COLO668 (cell line): ENCODE measurements at regions not wholly inside any gene's neighbourhood (a gene's known extent, or its start where the extent isn't known, plus 50 kb on each side); places are given as distances from the start of the nearest gene placed in this dataset.
A peak's percentile ranks its signal among the peaks of the same experiment; 100 is the strongest.

ENCODE experiments used
- DNase-seq: peaks from one replicate; lab custom pipeline; 2025; ENCODE audit not compliant: unreplicated experiment; lab: John Stamatoyannopoulos, UW

DNA sequence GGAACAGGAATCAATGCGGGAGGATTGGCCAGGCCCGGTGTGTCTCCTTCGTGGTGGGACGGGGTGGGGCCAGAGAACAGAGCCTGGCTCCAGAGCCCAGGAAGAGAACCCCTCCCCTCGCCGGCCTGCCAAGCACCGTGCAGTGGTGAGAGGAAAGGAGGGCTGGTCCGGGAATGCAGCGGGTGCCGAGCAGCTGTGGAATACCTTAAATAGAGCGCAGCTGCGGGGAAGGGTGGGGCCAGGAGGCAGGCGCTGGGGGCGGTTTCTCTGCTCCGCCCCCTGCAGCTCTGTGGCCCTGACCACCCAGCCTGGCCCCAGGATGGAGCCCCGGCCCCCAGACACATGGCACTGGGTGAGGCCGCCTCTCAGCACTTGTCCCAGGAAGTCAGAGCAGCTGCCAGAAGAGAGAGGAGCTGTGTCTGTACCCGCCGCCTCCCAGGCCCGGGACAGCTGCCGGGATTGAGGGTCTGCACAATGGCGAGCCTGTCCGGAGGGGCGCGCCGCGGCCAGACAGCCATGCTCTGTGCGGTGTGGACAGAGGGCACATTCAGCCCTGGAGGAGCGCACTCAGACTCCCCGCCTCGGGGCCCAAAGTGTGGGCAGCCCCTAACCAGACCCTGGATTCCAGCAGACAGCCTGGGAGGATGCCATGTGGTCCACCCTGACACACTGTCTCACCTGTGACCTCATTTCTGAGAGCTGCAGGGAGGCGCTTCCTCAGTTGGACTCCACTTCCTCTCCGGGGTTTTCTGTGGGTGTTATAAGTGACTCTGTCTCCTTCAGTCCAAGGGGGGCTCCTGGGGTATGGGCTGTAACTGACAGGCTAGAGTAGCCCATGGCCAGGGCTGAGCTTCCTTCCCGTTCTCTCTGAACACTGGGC is 268.8 kb downstream of the SEC14L1 start:
- no peak for DNase-seq

DNA sequence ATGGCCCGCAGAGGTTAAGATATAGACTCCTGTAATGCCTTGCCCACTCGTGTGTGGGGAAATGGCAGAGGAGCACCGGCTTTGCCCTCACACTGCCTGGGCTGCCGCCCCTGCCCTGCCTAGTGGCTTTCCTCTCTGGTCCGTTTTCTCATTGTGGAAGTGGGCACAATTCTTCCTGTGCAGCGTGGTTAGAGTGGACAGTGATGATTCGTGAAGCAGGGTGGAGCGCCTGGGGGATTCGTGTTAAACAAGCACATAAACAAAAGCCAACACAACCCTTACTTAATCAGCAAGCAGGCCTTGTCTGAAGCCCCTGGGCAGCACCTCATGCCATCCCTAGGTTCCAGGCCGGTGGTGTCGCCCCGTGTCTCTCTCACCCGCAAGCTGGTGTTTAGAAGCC is 269.7 kb downstream of the SEC14L1 start:
- no peak for DNase-seq

DNA sequence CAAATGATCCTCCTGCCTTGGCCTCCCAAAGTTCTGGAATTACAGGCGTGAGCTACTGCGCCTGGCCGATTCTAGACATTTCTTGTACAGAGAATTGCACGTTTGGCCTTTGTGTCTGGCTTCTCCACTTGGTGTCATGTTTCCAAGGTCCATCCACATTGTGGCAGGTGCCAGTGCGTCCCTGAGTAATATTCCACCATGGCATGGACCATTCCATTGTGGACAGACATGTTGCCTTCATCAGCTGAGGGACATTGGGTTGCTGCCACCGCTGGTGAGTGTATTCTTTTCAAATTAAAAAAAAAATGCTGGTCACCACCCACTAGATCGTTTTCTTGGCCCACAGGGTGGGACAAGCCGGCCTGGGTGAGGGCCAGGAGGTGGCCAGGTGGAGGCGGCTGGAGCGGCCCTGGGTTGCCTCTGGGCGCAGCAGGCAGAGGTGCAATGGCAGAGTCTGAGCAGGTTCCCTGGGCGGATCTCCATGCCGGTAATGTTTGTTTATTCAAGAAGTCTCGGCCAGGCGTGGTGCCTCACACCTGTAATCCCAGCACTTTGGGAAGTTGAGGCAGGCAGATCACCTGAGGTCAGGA is 274.1 kb downstream of the SEC14L1 start:
- DNase-seq, result no peak

DNA sequence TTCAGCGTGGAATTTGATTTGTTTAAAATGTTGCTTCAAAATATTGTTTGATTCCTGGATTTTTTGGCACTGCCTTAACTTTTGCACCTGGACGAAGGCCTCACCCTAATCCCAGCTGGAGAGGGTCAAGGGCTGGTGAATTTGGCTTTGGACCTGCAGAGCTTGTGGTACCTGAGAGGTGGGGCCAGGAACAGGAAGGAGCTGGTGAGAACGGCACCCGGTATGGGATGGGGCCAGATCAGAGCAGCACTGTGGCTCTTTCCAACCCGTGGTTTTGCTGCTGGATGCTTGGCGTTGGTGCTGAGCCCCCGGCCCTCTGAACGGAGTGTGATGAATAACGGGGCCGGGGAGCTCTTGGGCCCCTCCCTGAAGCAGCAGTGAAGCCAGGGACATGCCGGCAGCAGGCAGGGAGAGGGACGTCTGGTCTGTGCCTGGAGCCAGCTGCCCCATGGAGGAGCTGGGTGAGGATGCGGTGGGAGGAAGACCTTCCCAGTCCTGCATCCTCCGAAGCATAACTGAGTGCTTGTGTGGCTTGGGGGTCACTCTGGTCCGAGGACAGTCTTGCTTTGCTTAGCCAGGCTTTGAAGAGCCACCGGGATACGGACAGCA is 275.4 kb downstream of the SEC14L1 start:
- DNase-seq, result no peak

DNA sequence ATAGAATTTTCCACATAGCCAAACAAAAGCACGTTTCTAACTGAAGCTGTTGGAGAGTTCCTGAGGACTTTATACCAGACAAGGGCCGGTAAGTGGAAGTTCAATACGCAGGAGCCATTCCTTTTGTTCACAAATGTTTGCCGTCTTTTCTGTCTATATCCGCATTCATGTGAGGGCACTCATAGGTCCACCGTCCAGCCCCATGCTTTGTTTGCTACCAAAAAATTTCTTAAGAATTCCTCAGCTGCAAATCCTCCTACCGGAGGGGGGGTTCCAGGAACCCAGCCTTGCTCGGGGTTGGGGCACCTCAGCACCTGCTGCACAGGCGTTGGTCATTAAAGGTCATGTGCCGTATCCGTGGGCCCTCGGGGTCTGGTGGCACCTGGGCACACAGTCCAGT is 276.8 kb downstream of the SEC14L1 start:
- DNase-seq, result peak; percentile 5

DNA sequence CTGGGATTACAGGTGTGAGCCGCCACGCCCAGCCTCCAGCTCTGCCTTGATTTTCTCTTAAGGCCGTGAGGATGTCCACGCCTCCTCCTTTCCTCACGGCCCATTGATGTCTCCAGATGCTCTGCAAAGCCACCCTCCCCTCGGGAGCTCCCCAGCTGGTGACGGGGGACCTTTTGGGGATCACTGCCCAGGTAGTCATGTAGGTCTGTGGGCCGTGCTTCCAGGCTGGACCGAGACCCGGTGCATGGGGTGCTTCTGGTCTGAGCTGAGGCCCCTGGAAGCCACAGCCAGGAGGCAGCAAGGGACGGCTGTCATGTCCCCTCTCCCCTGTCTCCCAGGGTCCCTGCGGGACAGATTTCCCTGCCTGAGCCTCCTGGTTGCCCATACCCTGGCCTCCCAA is 277.8 kb downstream of the SEC14L1 start:
- DNase-seq, result no peak

DNA sequence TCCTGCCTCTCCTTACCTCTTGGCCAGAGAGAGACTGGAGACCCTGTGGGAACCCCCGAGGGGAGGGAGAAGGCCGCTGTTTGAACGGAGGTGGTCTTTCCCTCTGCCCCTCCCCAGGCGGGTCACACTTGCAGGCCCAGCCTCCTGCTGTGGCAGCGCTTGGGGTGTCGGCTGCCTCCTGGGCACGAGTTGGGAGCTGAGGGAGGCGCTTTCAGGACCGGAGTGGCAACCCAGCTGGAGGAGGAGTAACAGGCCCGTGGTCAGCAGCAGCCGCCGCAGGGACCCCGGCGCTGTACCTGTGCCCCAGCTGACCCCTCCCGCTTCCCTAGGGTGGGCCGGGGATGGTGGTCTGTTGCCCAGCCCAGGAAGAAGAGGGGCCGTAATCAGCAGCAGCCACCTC is 278.3 kb downstream of the SEC14L1 start:
- peak; percentile 2 for DNase-seq

DNA sequence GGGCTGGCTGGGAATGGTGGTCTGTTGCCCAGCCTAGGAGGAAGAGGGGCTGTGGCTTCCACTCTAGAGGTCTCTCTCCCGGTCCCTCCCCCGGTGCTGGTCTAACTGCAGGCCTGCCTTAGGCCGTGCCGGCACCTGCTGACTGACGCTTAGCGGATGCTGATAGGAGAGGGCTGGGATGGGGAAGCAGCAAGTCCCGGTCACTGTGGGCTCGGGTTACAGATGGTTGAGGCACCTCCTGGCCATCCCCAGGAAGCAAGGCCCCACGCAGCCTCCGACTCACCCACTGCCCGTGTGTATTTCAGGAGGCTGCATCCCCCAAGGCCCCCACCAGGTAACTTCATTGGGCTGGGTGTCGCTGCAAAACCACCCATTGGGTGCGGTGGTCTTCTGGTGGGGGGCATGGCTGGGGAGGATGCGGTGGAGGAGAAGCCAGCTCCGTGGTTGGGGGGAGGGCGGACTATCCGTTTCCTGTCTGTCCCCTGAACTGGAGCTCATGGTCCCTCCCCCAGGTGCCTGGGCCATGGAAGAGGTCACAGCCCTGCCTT is 278.9 kb downstream of the SEC14L1 start:
- peak; percentile 75 for DNase-seq

DNA sequence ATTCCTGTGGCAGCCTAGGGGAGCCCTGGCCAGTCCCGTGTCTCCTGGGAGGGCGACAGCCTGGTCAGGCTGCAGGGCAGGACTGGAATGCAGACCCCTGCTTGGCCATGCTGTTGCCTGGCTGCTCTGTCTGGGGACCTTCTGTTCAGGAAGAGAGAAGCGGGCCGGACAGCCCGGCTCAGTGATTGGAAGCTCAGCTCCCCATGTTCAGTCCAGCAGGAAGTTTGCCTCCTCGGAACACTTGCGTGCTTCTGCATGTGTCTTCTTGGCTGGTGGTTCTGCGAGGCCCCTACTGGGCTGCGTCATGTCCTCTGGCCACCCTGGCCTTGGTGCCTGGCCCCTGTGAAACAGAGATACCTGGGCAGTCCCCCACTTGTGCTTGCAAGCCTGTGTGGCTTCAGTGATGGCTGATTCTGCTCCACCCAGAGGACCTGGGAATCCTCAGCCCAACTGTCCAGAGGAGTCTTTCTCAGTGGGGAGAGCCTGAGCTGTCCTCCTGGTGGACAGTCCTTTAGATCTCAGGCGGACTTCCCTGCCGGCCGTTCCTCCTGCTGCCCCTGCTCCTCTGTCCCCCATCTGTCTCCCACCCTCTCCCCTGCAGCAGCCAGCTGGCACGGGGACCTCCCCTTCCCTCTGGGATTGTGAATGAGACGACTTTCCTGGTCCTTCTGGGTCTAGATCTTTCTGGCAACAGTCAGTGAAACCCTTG is 279.5 kb downstream of the SEC14L1 start:
- no peak for DNase-seq

DNA sequence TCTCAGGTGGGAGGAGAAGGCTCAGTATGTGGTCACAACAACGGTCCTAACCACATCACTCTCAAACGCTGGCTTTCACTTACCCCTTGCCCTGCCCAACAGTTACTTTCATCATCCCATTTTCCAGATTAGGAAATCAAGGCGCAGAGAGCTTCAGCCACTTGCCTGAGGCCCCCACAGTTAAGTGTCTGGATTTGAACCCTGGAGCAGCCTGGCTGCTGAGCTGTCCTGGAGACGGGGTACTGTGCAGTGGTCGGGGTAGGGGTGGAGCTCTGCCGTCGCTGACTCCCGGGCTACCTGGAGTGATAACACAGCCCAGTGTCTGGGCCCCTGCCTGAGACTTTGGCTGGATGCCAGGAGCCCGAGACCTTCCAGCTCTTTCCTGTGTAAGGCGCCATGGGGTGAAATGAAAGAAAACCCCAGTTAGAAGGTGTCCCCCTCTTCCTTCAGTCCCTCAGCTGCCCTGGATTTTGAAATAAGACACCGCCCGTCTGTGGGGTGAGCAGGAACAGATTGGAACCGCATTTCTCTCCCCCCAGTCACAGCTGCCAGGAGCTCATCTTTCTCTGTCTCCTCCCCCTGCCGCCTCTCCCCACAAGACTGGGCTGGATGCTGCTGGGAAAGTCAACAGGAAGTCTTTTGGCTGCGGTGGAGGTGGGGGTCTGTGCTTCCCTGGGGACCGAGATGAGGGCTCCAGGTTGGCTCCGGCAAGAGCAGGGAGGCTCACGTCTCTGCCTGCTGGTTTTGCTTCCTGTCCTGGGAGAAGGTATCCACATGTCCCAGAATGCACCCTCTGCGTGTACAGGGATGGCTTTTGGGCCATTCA is 280.2 kb downstream of the SEC14L1 start:
- peak; percentile 80 for DNase-seq

DNA sequence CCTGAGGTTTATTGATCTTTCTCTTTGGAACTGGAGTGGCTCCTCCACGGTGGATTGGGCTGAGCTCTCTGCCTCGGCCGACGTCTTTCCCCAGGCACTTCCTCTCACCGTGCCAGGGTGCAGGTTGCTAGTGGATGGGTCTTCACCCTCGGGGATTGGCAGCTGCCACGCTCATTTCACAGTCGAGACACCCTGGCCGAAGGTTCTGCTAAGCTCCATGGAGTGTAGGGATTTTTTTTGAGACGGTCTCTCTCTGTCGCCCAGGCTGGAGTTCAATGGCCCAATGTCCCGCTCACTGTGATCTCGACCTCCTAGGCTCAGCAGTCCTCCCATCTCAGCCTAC is 280.8 kb downstream of the SEC14L1 start:
- DNase-seq, result no peak

DNA sequence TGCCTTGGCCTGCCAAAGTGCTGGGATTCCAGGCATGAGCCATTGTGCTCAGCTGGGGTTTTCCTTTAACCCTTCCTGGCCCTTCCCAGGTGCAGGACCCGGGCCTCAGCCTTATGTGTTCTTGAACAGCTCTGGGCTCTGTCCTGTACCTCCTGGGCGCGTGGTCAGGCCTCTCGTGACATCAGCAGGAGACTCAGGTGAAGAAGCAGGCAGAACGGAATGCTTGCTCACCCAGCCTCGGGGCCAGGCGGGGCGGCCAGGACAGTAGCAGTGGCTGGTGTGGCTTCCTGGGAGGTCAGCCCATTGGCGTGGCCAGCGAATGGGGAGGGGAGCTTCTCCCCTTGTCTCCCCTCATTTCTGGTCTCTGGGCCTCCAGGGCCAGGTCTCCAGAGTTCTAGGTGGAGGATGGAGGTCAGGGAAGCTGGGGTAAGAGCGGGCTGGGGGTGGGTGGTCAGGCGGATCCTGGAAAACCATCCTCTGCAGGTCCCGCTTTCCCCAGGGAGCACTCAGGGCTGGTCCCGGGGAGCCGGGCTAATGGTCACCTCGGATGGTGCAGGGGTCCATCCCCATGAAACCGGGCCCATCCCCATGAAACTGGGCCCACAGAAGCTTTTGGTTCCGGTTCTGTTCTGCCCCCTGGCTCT is 281.5 kb downstream of the SEC14L1 start:
- no peak for DNase-seq

DNA sequence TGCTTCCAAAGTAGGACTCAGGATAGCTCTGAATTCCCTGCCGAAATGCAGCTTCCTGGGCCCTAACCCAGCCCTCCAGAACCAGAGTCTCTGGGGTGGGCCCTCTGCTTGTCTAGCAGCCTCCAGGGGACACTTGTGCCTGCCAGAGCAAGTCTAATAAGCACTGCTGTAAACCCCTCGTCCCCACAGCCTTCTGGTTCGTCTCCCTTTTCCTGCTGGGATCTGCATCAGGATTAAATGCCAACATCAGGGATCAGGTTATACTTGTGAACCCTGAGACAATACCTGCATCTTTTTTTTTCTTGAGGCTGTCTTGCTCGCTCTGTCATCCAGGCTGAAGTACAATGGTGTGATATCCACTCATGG is 282.0 kb downstream of the SEC14L1 start:
- DNase-seq, result no peak

DNA sequence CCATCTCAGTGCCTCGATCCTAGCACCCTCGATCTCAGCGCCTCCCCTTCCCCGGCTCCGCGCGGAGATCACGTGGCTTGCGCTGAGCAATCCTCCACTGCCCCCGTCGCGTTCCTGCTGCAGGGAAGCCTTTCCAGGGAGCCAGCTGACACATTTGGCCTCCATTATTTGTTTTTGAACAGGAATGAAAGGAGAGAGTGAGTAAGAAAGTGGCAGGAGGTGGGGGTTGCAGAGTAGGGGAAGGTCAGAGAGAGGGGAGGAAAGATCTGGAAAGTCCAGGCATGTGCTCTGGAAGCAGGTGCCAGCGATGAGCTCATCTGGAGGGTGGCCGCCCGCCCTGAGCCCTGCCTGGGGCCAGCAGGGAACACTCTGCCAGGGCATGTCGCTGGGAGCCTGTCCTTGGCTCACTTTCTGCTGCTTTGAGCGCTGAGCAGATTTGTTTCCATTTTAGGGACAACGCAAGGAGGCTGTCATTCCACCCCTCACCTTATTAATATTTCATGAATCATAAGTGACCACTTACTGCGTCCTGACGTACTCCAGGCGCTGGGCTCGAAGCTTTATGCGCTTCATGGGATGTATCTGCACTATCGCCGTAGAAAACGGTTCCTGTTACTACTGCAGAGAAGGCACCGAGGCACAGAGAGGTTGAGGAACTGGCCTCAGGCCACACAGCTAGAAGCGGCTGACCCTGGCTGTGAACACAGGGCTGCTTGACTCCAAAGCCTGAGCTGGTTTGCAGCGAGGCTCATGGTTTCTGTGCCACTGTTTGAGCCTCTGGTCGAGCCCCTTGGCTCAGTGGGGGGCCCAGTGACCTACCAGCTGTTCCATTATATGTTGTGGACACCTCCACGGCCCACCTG is 283.1 kb downstream of the SEC14L1 start:
- DNase-seq, result peak; percentile 4

DNA sequence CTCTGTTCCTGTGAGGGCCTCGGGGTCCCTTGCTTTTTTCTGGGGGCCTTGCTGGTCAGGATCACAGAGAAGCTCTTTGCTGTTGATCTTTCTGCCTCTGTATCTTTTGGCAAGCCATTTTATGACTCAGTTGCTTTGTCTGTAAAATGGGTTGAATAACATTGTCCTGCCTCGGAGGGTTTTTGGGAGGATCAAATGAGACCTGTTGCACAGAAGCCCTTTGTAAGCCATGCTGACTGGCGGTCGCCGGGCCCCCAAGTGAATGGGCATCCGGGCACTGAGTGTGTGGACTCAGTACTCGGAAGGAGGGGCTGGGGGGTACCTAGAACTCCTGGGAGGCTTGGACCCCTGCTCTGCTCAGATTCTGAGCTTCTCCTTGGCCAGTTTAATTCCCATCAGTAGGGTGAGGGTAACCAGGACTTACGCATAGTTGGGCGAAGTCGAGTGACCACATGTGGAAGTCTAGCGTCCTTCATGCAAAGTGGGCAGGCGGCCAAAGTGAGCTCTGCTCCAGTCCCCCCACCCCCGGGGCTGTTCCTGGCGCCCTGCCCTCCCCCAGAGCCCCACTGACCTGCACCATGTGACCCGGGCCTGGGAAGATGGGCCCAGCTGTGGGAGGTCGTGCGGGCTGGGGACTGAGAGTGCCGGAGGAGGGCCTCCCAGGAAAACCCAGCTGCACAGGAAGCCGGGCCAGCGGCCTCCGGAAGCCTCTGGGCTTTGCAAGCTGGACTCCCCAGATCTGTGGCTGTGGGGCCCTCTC is 284.0 kb downstream of the SEC14L1 start:
- DNase-seq, result no peak

DNA sequence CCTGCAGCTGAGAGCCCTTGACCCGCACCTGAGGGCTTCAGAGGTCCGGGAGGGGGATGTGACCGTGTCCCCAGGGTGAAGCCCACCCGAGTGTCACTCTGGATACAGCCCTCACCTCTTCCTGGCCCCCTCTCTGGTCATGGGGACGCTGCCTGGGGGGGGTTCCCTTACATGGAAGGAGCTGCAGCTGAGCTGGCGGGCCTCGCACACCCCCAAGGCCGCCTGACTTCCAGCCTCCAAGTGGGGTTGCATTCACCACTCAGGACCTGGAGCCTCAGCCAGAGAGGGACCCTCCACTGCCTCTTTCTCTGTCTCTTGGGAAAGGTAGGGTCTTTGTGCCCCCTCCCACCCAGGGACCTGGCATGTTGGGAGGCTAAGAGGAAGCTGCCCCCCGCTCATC is 284.6 kb downstream of the SEC14L1 start:
- no peak for DNase-seq

DNA sequence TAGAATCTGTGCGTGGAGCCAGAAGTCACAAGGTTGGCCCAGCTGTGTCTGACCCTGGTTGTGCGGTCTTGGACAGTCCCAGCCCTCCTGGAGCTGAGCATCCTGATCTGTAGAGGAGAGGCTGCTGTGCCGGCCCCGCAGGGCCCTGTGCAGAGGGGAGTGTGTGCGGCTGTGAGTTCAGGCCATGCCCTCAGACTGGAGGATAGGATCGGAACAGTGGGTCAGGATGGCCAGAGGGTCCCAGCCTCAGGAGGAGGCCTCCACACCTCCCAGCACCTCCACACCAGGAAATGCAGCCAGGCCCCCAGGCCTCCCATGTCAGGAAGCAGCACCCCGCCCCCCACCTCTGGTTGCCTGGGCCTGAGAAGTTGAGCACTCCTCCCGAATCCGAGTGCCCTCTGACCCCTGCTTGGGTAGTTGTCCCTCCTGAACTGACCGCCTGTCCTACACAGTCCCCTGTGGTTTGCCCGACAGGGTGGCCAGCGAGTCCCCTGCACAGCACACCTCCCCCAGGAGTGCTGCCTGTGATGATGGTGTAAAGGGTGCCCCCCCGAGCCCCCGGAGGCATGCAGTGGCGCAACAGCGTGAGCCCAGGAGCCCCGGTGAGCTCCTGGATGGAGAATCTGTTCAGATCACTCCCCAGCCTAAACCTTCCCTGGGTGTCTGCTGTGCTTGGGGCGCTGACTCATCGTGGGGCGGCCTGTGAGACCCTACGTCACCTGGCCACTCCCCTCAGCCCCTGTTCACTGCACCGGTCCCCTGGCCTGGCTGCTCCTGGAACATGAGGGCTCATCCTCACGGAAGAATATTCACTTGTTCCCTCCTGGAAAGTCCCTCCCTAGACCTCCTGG is 285.2 kb downstream of the SEC14L1 start:
- DNase-seq, result no peak
